GM18909 (cell line): ENCODE measurements at regions not wholly inside any gene's neighbourhood (a gene's known extent, or its start where the extent isn't known, plus 50 kb on each side); places are given as distances from the start of the nearest gene placed in this dataset.

Experiments
- ATAC-seq: cut with Tn5 transposase; IDR thresholded peaks from one replicate; pipeline ENCODE4 v1.9.1; 2021; ENCODE audit warnings: mild to moderate bottlenecking; ENCODE audit not compliant: unreplicated experiment, poor library complexity

DNA sequence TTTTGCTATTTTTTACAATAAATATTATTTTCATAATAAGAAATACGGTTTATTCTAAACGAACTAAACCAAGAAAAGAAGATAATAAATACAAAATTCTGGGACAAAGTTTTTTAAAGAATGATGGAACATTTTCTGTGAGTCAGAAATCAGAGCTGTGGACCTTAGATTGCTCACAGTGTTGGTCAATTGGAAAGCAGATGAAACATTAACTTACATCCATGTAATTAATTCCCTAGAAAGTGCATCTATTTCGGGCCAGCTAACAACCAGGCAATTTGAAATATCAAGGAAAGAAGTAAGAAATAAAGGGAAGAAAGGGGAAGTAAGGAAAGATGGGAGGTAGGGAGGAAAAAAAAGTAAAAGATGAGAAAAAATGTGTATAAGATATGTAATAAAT, 1569.8 kb upstream of the TENM4 start:
- ATAC-seq: no peak

DNA sequence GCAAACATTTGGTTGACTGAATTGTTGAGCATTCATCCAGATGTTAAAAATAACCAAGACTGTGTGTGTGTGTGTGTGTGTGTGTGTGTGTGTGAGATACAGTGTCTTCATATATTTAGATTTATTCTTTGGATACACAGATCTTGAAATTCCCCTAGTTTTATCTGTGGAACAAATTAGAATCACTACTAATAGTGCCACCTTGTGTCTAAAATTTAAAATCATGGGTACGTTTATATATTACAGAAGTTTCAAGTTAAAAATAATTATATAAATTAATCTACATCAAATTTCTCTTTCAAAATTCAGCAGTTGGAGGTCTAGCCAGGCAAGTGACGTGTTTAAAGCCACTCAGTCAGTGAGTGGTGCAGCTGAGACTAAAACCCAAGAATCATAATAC, 1566.2 kb upstream of the TENM4 start:
- ATAC-seq: no peak

DNA sequence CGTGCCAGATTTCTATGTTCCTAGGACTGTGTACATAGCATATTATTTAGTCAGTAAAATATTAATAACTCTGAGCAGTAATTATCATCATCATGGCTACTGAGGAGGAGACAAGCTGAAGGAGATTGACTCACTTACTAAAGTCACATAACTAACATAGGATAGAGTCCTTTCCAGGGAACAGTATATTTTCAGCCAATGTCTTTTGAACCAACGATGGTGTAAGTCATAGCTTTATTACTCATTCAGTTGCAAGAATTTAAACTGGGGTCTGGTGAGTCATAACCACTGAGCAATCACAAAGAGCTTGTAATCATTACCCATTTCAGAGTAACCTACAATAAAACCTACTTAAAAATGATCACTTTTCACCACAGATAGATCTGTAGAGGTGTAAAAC, 1564.8 kb upstream of the TENM4 start:
- ATAC-seq: peak; percentile 60

DNA sequence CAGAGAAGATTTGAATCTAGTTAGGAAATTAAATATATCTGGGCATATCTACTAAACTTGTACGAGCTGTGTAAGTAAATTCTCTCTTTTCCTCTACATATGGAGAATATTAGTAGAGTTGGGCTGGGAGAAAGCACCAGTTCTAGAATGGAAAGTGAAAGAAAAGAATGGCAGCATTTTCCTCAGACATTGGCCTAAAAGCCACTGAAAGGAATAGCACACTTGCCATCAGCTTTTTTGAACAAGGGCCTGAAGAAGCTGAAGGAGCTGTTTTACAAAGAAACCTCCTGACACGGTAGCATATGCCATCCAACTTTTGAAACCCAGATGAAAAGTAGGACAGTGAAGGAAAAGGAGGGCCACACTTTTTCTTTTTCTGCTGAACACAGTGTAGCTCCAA, 1563.7 kb upstream of the TENM4 start:
- ATAC-seq: no peak

DNA sequence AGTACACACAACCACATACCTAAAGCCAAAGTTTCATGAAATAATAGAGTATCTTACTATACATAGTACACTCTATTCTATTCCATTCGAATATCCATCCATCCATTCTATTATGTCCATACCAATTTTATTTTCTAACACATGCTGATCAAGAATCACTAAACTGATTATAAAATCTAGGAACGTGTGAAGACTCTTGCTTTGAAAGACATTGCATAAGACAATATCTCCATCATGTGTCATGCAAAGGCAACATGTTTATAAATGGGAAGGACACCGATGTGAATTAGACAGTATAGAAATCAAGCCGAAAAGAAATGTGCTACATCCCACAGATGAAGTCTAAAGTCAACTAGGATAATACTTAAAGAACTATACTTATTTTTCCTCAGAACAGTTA, 1561.5 kb upstream of the TENM4 start:
- no peak for ATAC-seq

DNA sequence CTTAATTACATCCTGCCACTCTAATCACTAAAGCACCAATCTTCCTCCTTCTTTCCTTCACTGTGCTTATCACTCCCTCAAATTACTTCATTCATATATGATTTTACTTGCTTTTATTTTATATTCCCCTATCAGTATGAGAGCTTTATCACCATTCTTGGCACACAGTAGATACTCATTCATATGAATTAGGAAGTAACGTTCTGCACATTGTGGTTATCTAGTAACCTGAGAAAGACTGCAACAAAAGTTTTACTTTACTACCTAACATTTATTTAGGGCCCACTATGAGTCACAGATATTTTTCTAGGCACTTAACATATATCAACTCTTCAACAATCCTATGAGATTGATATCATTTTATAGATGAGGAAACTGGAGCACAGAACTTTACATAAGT, 1559.9 kb upstream of the TENM4 start:
- ATAC-seq: no peak

DNA sequence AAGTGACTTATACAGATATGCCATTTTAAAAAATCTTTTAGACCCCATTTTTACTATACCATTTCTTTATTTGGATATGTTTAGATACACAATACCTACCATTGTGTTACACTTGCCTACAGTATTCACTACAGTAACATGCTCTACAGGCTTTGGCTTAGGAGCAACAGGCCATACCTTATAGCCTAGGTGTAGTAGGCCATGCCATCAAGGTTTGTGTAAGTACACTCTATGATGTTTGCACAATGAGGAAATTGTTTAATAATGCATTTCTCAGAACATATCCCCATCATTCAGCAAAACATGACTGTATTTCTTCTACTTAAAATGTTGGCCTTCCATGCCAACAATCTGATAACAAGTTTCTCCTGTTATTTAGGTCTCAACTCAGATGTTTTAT, 1559.5 kb upstream of the TENM4 start:
- no peak for ATAC-seq

DNA sequence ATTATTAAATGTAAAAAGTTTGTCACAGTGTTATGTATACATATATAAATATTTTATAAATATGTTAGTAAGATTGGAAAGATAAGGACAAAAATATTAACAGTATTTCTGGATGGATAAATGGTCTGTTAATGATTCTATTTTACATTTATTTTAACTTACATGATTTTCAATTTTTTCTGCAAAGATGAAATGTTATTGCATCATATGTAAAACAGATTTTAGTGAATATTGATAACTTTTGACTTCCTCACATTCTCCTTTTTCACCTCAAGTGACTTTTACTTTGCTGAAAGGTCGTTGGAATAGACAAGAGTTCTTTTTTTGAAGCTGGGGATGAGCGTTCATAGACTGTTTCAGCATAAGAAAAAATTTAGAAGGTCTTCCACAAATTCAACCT, 1554.7 kb upstream of the TENM4 start:
- no peak for ATAC-seq

DNA sequence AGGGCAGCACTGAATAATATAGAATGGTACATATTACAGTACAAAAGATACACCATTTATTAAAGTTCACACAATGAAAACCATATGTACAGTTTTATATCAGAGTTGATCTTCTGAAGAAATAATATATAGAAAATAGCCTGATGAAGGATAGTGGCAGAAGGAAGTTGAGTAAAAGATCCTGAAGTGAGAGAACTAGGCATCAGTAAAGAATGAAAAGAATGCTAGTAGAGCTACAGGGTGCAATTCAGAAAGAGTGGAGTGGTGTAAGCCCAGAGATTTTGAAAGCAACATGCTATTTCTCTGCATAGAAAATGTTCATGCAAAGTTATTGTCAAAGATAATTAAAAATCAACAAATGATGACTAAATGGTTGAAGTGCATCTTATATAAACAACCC, 1552.7 kb upstream of the TENM4 start:
- ATAC-seq: no peak

DNA sequence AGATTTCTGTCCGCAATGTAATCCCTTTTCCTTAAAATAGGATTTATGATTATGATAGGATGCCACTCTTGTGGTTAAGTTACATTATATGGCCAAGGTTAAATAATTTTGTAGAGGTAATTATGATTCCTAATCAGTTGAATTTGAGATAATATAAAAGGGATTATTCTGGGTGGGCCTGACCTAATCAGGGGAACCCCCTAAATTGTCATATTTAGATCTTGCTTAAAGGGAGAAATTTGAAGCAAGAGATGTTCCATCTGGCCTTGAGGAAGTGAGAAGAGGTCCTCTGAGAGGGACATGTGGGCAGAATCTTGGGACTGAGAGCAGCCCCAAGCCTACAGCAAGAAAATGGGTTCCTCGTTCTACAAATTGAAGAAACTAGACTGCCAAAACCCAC, 1550.1 kb upstream of the TENM4 start:
- ATAC-seq: no peak

DNA sequence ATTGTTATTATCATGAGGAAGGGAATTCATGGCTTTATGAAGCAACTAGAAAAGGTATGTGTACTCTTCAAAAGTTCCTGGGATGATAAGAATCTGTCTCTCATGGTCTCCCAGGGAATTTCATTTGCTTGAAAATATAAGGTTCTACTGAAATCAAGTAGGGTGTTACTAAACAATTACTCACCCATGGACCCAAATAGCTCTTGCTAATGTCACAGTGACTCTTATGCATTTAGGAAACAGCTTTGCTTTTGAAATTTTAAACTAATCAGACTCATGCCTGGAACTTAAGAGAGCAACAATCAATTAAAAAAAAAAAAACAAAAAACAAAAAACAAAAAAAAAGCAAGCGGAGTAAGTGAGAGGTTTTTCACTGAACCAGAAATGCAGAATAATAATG, 1546.3 kb upstream of the TENM4 start:
- no peak for ATAC-seq

DNA sequence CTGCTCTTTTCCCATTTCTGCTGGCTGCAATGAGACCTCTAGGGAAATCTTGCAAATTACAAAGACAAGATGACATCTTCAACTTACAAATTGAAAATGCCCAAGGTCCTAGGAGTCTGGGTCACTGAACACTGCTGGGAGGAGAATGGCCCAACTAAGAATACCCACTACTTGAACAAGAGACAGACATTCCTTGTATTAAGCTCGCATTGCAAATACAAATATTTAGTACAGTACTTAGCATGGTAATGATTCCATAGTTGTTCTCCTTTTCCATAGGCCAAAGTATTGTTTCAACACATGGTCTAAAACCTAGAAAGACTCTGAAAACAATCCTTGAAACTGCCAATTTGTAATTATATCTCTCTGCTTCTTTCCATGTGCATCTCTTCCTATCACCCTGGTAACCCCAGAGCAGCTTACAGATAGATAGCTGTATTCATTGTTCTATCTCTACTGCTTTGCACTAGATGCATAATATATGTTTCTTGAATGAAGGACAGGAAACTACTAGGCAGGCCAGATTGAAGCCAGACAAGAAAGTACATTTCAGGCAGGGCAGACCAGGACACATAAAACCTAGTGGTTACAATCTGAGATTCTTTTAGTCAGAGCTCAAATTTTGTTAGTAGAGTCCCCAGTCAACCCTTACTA, 1545.7 kb upstream of the TENM4 start:
- no peak for ATAC-seq

DNA sequence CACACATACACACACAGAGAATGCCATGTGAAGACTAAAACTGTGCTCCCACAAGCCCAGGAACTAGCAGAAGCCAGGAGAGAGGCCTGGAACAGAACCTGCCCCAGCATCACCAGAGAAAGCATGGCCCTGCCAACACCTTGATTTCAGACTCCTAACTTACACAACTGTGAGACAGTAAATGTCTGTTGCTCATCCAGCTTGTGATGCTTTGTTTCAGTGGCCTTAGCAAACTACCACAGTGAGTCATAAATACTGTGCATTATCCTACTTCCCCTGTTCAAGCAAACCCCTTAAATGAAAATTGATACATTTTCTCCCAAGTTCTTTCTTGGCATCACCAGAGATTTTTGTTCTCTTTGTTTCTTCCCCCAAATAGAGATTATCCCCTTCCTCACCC, 1539.4 kb upstream of the TENM4 start:
- no peak for ATAC-seq

DNA sequence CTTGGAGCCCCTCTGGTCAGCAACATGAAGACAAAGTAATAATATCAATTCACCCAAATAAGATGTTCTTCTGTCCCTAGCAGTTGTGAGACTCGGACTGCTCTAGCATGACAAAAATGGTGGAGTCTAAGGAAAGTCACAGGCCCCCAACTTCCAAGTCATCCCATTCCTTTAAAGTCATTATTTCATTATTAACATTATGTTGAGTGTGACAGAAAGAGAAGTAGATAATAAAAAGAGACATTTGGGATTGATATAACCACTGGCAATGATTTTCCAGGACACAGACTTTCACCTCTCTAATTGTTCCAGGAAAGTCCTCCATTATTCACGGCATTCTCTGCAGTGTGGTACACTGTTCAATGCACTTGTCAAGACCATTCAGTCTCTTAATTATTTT, 1533.0 kb upstream of the TENM4 start:
- no peak for ATAC-seq

DNA sequence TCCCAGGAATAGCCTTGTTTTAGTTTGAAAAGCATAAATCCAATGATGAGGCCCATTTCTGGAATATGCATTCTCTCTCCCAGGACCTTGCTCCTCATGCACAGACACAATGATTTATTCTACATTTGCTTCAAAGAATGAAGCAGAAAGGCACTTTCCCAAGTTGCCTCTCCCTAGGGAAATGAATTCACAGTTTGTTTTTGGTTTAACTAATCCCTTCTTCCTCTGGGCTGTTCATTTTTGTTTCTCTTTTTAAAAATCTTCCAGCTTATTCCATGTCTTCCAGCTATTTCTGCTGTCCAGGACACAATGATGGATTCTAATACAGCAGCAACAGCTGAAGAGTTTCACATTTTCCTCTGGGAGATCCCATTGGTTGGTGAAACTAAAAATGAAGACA, 1529.2 kb upstream of the TENM4 start:
- no peak for ATAC-seq

DNA sequence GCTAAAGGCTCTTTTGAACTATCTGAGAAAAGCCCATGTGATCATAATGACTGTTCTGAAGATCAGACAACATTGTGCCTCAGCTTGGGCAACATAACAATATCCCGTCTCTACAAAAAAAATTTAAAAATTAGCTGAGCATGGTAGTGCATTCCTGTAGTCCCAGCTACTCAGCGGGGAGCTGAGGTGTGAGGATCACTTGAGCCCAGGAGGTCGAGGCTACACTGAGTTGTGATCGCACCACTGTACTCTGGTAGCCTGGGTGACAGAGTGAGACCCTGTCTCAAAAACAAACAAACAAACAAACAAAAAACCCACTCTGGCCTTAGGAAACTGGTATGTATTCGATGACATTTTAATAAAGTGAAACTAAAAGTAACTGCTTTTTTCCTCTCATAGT, 1526.8 kb upstream of the TENM4 start:
- ATAC-seq: no peak

DNA sequence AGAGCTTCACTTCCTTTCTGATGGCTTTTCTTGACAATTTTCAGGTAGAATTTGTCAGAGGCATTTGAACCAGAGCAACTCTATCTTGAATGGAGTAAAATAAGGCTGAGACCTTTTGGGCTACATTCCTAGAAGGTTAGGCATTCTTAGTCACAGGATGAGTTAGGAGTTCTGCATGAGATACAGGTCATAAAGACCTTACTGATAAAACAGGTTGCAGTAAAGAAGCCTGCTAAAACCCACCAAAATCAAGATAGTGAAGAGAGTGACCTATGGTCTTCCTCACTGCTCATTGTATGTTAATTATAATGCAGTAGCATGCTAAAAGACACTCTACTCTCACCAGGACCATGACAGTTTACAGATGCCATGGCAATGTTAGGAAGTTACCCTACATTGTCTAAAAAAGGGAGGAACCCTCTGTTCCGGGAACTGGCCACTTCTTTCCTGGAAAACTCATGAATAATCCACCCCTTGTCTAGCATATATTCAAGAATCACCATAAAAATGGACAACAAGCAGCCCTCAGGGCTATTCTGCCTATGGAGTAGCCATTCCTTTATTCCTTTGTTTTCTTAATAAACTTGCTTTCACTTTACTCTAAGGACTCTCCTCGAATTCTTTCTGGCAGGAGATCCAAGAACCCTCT, 1519.7 kb upstream of the TENM4 start:
- no peak for ATAC-seq

DNA sequence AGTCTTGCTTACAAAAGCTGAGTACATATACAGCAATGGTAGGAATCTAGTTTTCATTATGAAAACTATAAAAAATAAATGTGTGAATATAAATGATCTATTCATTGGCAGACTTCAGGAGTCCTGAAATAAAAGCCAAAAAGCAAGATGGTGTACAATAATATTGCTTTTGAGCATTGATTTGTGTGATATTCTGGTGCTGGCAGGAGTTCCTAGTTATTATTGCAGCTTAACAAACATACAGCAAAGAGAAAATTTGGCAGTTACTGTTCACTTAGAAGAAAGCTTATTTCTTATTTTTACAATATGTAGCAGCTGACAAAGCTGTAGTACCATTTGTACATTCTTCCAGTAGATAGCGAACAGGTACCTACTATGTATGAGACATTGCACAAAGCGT, 1518.9 kb upstream of the TENM4 start:
- no peak for ATAC-seq

DNA sequence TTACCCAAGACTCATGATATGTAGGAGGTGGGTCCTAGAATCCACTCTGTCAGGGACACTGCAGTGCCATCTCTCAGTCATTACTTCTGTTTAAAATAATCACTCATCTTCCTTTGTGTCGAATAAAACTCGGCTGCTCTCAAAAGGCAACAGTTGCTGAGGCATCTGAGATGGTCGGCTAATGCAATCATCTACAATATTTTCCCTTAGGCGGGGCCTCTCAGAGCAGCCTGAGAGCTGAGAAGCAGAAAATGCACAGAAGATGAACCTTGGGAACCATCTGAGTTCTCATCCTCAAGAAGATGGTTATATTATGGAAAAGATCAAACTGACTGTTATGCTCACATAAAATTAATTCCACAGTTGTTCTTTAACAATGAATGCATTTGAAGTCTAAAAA, 1518.2 kb upstream of the TENM4 start:
- ATAC-seq: no peak

DNA sequence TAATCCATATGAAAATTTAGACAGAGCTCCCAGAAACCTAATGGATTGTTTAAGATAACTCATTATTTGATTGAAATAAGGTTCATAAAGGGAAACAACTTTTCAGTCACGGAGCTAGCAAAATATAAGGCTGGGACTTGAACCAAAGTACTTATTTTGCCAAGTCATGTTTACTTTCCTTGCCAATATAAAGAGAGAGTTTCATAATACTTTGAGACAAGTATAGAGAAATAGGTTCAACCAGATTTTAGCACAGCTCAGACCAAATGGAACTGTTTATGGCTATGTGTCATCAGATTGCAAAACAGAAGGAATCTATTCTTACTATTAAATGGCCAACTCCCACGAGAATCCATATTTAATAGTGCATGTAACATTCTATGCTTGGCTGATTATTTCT, 1517.5 kb upstream of the TENM4 start:
- no peak for ATAC-seq

DNA sequence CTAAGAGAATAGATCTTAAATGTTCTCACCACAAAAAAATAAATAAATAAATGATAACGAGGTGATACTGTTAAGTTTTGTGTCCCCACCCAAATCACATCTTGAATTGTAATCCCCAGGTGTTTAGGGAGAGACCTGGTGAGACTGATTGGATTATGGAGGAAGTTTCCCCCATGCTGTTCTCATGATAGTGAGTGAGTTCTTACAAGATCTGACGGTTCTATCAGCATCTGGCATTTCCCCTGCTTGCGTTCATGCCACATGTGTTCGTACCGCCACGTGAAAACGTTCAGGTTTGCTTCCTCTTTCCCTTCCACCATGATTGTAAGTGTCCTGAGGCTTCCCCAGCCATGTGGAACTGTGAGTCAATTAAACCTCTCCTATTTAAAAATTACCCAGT, 1514.8 kb upstream of the TENM4 start:
- no peak for ATAC-seq

DNA sequence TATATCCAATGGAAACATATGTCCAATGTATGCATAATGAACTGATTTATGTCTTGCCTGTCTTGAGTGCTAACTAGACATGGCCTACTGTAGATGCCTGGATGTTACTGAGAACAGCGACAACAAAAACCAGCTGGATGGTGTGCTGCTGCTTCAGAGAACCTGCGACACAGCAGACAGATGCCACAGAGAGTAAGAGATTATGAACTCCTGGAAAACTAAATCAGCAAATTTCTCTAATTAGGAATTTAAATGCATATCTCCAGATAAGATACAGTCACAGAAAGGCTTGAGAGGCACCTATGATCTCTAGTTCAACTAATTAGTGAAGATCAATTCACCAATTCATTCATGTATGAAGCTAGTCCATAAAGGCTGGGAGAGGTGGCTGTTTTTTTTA, 1508.0 kb upstream of the TENM4 start:
- no peak for ATAC-seq

DNA sequence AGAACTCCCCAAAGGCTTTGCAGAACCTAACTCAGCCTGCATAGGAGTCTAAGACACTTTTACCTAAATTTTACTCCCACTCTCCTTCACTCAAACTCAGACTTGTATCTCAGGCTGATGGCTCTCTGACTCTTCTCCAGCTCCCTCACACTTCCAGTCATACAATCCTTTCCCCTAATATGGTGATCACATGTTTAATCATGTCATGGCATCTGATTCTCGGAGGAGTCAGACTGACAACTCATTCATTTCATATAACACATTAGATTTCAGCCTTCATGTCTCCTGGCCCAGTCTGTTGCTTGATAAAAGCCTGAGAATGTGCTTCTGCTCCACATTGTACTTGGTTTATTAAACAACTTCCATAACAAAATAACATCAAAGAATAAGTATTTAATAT, 1503.9 kb upstream of the TENM4 start:
- no peak for ATAC-seq
